ENCODE measurements at regions not wholly inside any gene's neighbourhood (a gene's known extent, or its start where the extent isn't known, plus 50 kb on each side); places are given as distances from the start of the nearest gene placed in this dataset.

DNA sequence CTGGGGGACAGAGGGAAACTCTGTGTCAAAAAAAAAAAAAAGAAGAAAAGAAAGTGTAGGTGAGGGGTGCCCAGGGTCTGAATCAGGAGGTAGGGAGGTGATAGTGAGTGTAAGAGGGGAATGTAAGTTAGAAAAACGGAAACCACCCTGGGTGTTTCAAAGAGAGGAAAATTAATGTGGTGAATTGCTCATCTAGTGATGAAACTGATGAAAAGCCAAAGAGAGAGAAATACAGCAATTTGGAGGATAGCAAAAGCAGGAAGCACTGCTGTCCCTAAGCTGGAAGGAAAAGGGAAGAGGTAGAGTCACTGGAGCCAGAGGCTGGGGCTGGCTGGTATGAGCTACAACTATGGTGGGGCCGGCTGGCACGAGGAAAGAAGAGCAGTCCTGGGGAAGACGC is 85.0 kb upstream of the CEP85L start:
- H2BK120ac ChIP-seq (replicated peaks; ENCODE audit: low read depth, low read length) = no peak overlapping the region
- no peaks in the 10 kb centered on the region for H3K9me3 ChIP-seq (ENCODE audit: insufficient read depth in 2 of 2, low read depth in 1 of 2, low read length in 1 of 2)
- no peak overlapping the region for H3K27ac ChIP-seq (ENCODE audit: low read depth, low read length)
- H2AK5ac ChIP-seq (ENCODE audit: low read depth, low read length) = no peak overlapping the region
- 94% methylated on average over 4 of the region's 4 CpGs; no CpG with 5 or more reads in 1 of the 2 experiments for WGBS, 2 experiments (ENCODE audit: extremely low coverage in 1 of 2, insufficient coverage in 1 of 2, insufficient read length in 1 of 2, insufficient replicate concordance in 2 of 2, low coverage in 1 of 2, low lambda C conversion rate in 2 of 2, missing lambda C conversion rate in 1 of 2)
- ChIA-PET CTCF (ENCODE audit: partially characterized antibody) (interaction anchor here (0.5 to 4.7 kb wide), 6 partner anchors 13 to 1436 kb away, joined by 3 to 17 read pairs (median 4); no protein-coding TSS in a partner anchor), POLR2A (ENCODE audit: partially characterized antibody) (no interaction called here)
- H3K23me2 ChIP-seq (ENCODE audit: low read depth, low read length) = no peaks in the 10 kb centered on the region; the same call in 1 of the 2 replicates
- H3K27me3 ChIP-seq (replicated peaks in 1 of 4; ENCODE audit: control insufficient read depth in 3 of 4, extremely low read depth in 1 of 4, insufficient read depth in 3 of 4, low read length in 3 of 4) = no peaks in the 10 kb centered on the region
- no peak overlapping the region for H3K4ac ChIP-seq (replicated peaks; ENCODE audit: insufficient read length, low read depth, low read length)
- no peak overlapping the region for H4K8ac ChIP-seq (ENCODE audit: extremely low read depth, insufficient read depth, low read length)
- no peak overlapping the region for H2BK20ac ChIP-seq (ENCODE audit: low read length)
- H3K4me1 ChIP-seq (replicated peaks in 1 of 4; ENCODE audit: control insufficient read depth in 3 of 4, insufficient read depth in 4 of 4, low read length in 3 of 4) = peaks cover 0 to 2% (median 0%) of the 10 kb centered on the region in 4 experiments; a peak in 1 of 7 replicates
- no peak overlapping the region for H4K91ac ChIP-seq (replicated peaks; ENCODE audit: insufficient read length, low read length)
- H4K5ac ChIP-seq (ENCODE audit: insufficient read length, low read depth, low read length) = no peak overlapping the region
- FAIRE-seq (no peak), DNase-seq (ENCODE audit: low read depth in 1 of 2, low spot score in 2 of 2) (no peak)
- H3K79me1 ChIP-seq (ENCODE audit: low read depth, low read length) = no peaks in the 10 kb centered on the region
- H3K14ac ChIP-seq (ENCODE audit: insufficient read length) = no peak overlapping the region
- H2AFZ ChIP-seq (ENCODE audit: low read length) = no peak overlapping the region
- no peak overlapping the region for H3K18ac ChIP-seq (ENCODE audit: extremely low read depth, low read length)
- H2BK15ac ChIP-seq (ENCODE audit: low read length) = no peak overlapping the region
- no peaks in the 10 kb centered on the region for H3K79me2 ChIP-seq (ENCODE audit: control insufficient read depth in 1 of 2, insufficient read depth in 2 of 2, low read length in 2 of 2)
- no peak overlapping the region for H3K23ac ChIP-seq (ENCODE audit: insufficient read length)
- H3K36me3 ChIP-seq (ENCODE audit: control insufficient read depth in 2 of 4, insufficient read depth in 4 of 4, low read length in 3 of 4) = no peaks in the 10 kb centered on the region
- H4K20me1 ChIP-seq (replicated peaks in 1 of 2; ENCODE audit: control insufficient read depth in 1 of 2, insufficient read depth in 2 of 2, low read length in 2 of 2) = no peaks in the 10 kb centered on the region
- no peak overlapping the region for H3K9ac ChIP-seq (replicated peaks in 1 of 4; ENCODE audit: extremely low read depth in 1 of 4, low read depth in 3 of 4, low read length in 3 of 4)
- no peak overlapping the region for H3K4me2 ChIP-seq (ENCODE audit: insufficient read depth in 1 of 2, low read depth in 2 of 2, low read length in 2 of 2)
- peak overlapping the region; percentile 3; the same call in 1 of the 2 replicates for H2BK5ac ChIP-seq (ENCODE audit: low read depth, low read length)
- H2BK12ac ChIP-seq (ENCODE audit: low read depth, low read length) = no peak overlapping the region
- no peak overlapping the region for H3K56ac ChIP-seq (replicated peaks; ENCODE audit: insufficient read length, low read depth, low read length)
- no peak overlapping the region for H3K4me3 ChIP-seq (ENCODE audit: extremely low read depth in 1 of 4, insufficient read depth in 2 of 4, low read depth in 3 of 4, low read length in 4 of 4)
- no peak for TF ChIP-seq TCF12 (IDR thresholded peaks at IDR 0.05; ENCODE audit: low read depth, low read length)
- no peak for TF ChIP-seq YY1 (IDR thresholded peaks at IDR 0.05; ENCODE audit: low read depth, low read length)

Data from H1 (cell line).